NCI-H510A treated with DMSO at 0.1 percent for 48 hours (cell line): ENCODE measurements at regions not wholly inside any gene's neighbourhood (a gene's known extent, or its start where the extent isn't known, plus 50 kb on each side); places are given as distances from the start of the nearest gene placed in this dataset.

Experiments
- DNase-seq: peaks from one replicate; lab custom pipeline; 2025; lab: John Stamatoyannopoulos, UW

DNA sequence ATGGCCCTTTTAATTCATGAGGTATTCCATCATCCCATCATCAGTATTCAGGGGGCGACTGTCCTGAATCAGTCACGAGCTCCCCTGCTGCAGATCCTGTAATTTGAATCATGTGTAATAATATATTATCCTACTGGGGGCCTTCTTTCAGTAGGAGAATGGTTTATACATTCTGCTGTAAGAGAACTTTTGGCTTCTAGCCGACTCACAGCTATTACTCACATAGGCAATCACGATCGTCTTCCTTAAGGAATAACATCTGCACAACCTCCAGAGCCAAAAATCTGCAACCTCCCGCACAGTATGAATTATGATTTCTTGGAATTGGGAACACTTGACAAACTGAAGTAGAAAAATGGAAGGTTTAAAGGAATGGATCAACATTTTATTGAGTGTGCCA, 343.0 kb downstream of the USP25 start:
- no peak for DNase-seq

DNA sequence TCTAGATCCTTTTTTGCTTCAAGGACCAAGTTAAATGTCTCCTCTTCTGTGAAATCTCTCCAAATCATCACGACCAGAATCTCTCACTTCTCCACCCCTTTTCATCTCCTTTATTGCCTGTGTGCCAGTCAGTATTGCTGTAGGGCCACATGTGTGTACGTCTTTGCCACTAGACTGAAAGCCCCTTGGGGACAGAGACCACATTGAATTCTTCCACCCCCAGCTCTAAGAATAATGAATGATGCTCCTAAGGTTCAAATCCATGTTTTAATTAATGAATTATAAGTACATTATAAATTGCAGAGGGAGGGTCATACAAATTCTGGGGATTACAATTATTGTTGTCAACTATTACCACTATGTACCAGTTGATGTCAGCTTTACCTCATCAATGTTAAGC, 343.8 kb downstream of the USP25 start:
- no peak for DNase-seq

DNA sequence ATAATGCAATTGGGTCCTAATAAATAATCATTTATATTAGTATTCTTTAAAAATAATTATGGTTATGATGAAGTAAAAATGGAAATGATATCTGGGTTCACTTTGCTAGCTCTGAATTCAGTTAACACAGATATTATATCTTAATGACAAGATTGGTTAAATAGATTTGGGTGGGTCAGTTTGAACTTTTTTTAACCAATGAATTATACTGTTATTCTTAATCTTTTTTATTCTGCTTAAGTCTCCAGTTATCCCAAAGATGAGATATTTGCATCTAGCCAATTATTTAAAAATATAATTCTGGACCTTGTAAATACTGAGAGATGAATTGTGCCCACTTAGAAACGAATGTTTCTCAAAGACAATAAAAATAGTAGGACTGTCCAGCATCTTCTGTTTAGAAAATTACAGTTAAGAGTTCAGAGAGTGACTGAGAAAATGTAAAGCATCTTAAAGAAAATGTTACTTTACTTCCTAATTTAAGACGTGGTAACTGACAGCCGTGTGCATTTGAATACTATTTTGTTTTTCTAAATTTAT, 345.2 kb downstream of the USP25 start:
- no peak for DNase-seq

DNA sequence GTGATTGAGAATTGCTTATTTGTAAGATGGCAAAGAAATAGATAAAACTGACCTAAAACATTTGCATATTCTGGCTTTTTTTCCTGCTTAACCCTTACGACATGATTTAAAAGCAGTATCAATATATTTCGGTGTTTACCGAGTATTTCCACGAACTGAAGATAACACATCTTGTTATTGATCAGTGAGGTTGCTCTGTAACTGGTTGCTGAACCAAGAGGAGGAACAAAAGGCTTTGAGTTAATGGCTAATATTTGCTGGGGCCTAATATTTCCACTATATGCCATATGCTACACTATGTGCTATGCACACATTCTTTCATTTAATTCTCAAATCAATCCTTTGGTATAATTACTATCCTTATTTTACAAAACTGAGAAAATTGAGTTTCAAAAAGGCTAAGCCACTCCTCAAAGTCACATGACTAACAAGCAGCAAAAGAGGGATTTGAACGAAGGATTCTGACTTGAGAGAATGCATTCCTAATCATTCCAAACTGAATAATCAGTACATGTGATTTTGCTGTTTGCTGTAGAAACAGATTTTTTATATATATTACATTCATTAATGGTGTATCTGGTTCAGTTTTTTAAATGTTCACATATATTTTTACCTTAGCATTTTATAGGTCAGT, 346.0 kb downstream of the USP25 start:
- no peak for DNase-seq

DNA sequence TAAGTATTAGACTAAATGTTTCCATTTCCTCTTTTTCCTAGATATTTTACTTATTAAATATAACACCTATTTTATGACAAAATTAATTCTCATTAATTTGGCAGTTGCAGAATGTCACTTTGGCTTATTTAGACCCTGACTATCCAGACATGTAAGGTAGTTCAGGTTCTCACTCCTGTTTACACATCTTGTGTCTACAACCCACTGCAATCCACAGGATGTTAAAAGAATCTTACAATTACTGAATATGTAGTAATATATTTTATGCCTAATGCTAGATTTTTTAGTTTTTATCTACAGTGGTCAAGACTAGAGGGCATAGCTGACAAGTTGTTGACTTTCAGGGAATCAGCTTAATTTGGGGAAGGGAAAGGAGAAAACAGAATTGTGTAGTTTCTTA, 346.7 kb downstream of the USP25 start:
- no peak for DNase-seq

DNA sequence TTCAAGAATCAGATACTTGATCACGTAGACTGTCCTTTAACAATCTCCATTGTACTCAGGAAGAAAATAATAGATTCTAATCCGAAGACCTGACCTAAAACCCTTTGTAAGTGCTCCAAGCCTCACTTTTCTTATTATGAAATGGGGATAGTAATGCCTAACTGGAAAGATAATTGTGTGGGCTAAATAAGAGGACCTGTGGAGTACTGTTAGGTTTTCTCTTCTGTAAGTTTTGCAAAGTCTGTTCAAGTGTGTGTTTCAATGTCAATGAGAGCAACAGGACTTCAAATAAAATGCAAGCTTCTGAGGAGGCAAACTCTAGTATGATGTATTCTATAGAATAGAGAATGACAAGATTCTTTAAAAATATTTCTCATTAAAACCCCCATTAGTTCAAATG, 348.6 kb downstream of the USP25 start:
- DNase-seq = no peak

DNA sequence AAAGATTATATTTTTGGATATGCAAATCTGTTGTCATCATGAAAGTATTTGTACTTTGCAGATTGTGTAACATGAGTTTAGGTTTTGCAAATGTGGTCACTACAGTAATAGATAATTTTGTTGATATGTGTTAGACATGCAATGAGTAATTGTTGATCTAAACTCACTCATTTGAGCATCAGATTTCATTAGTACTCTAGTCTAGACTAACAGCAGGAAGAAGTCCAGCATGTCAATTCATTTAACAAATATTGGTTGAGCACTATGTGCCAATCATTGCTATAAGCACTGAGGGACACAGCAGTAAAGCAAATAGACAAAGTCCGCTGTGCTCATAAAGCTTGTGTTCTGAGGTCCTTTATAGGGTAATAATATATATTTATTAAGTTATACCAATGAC, 350.0 kb downstream of the USP25 start:
- DNase-seq = no peak

DNA sequence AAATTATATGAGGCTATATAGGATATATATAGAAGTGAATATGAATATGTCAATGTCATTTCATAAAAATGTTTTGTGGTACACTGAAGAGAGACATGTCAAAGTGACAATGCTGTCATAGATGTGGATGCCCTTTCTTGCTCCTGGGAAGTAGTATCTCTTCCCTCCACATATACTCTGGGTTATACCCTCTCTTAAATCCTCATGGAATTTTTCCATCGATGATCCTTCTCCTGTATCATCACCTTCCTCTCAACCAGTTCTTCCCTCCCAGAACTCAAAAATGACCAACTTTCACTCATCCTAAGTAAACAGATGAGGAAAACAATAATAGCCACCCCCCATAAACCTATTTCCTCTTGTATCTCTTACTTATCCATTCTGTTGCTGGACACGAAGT, 351.5 kb downstream of the USP25 start:
- DNase-seq = no peak

DNA sequence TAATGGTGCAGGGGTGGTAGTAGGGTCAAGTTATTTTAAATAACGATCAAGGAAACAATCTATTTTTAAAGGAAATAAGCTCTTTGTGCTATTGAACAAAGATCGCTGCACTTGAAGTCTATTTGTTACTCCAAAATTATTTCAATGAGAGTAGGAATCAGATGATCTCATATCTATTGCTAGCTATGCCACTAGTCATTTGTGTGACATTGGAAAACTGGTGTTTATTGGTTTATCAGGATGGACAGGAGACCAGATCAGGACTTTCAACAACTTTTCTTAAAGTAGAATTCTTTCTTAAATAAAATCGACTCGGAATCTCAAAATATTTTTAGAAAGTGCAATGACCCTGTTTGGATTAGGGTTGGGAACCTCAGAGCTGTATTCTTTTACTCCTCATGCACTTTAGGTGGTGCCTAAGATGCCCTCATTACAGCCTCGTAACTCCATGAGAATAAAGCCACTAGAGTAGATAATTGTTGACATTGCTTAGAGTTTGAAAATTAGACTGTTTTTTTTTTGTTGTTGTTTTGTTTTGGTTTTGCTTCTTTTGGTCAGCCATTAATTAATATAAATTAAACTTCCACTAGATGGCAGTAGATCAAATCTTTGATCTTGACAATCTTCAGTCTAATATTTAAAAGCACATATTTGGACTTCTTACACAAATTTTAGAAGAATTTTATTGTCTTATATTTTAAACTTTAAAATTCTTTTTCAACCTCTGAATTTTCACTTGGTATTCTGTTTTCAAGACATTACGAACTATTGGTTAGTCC, 352.4 kb downstream of the USP25 start:
- no peak for DNase-seq

DNA sequence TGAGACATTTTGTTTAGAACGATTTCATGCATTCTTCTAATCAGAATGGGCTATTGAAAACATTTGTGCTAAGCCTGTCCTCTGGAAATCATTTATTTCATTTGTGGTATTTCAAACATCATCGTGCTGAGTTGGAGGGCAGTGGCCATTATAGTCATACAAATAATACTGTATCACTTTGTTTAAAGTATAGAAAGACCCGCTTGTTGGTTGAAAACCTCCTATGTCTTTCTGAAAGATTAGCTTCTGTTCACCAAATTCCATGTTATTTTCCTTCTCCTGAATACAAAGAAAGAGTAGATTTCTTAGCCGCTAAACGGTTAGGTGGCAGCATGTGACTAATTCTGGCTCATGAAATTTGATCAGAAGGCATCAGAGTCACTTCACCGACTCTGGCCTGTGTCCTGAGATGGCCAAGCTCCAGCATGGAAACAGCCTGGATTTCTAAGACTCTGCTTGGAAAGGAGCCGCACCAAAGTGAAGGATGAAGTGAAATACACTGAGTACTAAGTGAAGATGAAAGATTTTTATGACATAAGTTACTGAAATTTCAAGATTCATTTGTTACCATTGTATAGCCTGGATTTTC, 355.1 kb downstream of the USP25 start:
- DNase-seq = no peak

DNA sequence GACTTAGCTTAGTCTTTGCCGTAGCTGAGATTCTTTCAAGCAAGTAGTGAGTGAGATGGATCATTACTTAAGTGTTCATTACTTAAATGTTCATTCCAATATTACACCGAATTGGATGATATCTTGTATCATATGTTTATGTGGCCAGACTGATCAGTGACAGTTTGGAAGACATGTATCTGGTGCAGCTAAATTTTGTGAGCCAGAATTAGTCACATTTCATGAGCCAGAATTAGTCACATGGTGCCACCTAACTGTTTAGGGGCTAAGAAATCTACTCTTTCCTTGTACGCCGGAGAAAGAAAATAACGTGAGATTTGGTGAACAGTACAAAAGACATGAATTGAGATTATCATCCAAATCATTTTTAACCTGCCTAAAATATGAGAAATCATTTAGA, 355.6 kb downstream of the USP25 start:
- DNase-seq = no peak

DNA sequence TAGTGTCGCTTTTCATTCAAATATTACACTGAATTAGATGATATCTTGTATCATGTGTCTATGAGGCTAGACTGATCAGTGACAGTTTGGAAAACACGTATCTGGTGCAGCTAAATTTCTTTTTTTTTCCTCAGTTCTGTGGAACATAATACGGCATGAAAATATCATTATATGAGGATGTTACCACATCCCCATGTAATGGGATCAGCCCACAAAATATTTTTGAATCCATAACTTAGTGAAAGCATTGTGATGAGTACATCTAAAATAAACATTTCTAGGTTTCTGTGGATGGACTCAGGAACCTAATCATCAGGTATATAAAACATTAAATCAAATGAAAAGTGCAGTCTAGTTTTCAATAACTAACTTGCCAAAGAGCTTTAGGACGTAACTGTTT, 356.3 kb downstream of the USP25 start:
- no peak for DNase-seq

DNA sequence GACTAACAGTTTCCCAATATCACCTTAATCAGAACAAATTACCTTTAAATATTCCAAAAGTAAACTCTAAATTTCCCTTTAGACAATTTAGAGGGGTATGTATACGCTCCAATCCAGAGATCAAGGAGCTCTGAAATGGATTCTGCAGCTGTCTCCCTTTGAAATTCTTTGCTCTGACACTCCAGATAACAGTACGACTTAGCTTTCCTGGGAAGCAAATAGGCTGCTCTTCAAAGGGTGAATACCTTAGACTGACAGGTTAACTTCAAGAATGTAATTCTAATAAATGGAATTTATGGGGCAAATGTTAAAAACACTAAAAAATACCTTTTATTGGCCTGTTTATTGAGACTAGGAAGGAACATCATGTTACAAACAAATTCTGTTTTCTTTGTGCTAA, 357.2 kb downstream of the USP25 start:
- DNase-seq = no peak

DNA sequence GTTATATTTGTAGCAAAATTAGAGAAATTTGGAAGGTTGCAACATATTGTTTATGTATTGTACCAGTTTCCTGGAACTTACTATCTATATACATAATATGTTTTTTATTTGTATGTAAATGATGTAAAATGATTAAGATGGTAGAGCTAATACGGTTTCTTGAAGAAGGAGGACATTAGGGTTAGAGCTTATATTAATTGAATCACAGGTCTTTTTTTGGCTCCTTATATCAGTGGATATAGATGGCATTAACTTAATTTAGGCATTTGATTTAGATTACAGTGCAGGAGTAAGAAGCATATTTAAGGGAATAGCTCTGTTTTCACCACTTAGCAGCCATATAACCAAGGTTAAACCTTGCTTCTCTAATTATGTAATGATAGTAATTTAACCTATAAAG, 357.7 kb downstream of the USP25 start:
- no peak for DNase-seq

DNA sequence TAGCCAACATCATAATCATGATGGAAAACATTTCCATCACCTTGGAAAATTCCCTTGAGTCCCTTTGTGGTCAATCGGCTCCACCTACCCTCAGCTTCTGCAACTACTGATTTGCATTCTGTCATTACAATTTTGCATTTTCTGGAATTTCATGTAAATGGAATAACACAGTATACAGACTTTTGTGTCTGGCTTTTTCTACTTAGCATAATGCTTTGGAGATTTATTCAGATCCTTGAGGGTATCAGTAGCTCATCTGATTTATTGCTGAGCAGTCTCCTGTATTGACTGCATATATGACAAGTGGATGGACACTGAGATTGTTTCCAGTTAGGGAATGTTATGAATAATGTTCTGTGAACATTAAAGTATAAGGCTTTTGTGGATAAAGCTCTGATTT, 358.3 kb downstream of the USP25 start:
- no peak for DNase-seq

DNA sequence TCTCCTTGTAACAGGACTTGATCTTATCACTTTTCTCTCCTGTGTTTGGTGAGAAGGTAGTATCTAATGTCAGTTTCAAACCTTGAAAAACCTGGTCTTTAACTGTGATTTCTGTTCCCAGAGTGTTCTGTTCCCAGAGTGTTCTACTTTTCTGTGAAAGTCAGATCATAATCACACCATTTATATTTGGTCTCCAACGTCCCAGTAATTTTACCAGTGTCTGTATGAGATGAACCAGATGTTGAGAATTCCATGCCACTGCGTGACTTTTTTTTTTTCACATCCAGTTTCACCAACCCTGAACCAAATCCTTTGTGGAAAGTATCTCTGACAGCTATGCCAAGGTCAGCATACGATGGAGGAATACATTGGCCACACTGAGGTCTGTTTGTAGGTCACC, 365.2 kb downstream of the USP25 start:
- no peak for DNase-seq

DNA sequence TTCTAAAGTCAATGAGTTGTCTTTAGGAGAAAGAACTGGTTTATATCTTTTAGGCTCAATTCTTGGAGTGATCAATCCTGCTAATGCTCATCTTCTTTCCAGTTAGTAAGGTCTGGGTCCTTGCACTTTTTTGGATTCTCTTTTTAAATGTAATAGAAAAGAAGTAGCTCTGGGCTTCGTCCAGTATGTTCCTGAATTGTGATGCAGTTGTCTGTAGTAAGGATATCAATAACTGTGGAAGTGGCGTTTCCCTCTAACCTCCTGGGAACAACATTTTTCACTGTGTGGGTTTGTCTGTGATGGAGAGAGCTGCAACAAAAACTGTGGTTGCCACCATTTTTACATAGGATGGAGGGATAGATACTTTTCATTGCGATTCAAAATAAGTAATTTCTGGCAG, 367.2 kb downstream of the USP25 start:
- no peak for DNase-seq

DNA sequence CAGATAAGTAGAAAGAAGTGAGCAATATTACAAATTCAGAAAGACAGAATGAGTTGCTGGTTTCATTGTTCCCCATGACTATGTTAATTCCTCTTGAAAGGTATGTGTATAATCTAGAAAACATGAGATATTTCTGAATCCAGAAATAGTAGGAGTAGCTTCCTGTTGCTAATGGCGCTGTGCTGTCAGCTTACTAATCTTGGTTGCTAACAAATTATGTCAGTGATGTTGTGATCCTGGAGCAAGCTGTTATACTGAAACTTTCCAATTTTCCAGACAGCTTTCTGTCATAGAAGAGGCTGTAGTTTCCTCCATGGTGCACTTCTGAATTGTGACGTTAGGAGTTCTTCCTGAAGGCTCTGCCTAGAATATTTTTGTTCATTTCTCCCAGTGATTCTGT, 372.3 kb downstream of the USP25 start:
- DNase-seq = no peak

DNA sequence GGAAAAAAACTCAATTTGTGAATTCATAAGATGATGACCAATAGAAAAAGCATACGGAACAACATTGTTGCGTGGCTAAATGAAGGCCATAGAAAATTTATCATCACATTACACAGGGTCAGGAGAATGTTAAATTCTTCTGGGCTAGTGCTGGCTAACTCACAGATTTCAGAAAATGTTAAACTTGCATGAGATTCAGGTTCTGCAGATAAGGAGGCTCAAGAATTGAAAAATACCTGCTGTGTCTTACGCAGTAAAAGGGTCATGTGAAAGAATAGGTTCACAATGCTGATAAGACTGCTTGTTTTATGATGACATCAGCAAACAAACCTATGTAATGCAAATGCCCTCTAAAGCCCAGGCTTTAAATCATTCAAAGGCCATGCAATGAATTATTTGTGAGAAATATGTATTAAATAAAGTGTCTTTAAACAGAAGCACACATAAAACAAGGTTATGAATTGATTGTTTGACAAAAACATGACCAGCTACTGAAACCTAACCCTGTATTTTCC, 378.8 kb downstream of the USP25 start:
- DNase-seq = no peak

DNA sequence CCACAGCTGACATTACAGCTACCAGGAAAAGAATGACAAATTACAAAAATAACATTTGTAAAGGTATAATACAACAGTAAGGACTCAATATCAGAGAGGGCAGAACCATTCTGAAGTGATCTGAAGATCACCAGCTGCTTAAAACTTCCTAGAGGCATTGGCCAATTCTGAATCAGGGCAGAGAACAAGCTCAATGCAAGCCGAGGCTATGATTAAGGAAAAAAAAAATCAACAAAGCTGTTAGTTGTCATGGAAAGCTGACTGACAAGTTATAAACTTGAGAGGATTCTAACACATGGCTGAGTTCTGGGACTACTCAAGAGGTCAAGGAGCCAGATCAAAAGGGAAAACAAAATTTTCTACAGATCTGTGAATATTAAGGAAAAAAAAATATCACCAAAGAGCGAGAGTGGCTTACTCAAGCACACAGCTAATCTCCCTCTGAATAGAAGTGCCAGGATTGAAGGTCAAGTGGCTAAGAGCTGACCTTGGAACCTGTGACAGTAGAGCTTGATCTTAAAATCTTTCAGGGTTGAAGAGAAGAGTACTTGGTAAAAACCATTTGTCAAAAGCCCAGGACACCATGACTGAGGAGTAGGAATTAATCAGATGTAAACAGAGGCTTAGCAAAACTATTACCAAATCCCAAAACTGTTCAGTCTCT, 383.4 kb downstream of the USP25 start:
- no peak for DNase-seq

DNA sequence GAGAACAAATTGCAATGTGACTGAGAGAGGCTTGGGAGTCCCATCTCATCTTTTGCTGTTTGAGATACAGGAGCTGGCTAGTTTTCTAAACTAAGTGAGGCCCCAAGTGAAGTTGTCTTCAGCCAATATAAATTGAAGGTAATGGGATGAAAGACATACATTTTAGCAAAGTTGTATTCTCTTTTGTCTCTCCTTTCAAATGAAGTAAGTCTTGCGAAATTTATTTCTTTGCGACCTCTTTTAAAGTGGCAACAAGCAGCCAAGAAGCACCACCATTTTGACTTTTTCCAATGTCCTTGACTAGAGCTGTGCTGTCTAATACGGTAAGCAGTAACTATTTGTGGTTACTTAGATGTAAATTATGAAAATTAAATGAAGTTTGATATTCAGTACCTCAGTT, 385.7 kb downstream of the USP25 start:
- no peak for DNase-seq

DNA sequence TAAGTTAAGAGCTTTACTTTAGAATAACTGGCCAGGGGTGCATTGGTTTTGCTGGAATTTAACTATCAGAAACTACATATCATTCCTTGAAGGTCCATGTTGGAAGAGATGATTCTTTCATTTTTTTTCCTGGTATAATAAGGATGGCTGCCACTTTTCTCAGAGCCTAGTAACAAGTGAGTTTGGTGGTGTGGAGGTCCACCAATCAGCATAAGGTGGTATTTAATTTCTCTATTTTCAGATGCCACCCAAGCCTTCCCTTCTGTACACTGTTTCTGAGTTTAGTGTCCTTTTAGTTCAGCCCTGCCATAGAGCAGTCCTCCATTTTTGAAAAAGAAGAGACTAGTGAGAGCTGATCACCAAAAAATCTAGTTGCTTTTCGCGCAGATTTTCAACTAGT, 386.3 kb downstream of the USP25 start:
- no peak for DNase-seq

DNA sequence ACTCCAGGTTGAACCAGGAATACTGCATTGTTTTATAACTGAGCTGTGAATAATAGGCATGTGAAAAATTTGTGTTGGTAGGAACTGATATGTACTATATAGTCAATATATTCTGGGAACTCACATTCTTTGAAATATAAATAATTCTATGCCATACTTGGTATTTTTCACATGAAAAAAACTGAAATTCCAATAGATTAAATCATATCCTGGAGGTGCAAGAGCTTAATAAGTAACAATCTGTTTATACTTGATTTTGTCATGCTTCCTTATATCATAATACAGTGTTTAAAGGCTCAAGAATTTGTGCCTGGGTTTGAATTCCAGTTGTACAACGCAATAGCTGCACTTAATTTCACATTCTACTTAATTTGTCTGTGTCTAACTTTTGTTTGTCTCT, 387.0 kb downstream of the USP25 start:
- DNase-seq = no peak
